OCI-LY7 (cell line): ENCODE measurements at regions not wholly inside any gene's neighbourhood (a gene's known extent, or its start where the extent isn't known, plus 50 kb on each side); places are given as distances from the start of the nearest gene placed in this dataset.

Source experiments
- EZH2phosphoT487 ChIP-seq: fragments of 200-600 bp; sonication (generic); IDR thresholded peaks from 2 replicates; pipeline ENCODE4 v1.6.1; 2018; ENCODE audit warnings: low read depth, borderline replicate concordance, mild to moderate bottlenecking, mixed run types, antibody characterized with exemption, low read length, moderate library complexity, mixed read lengths
- TF ChIP-seq, protein P1 (sequence below): fragments of 200-600 bp; sonication (generic); conservative IDR thresholded peaks from 2 replicates; pipeline ENCODE4 v1.5.1; 2014; ENCODE audit warnings: mild to moderate bottlenecking, antibody characterized with exemption, low read length, moderate library complexity, mixed read lengths

DNA sequence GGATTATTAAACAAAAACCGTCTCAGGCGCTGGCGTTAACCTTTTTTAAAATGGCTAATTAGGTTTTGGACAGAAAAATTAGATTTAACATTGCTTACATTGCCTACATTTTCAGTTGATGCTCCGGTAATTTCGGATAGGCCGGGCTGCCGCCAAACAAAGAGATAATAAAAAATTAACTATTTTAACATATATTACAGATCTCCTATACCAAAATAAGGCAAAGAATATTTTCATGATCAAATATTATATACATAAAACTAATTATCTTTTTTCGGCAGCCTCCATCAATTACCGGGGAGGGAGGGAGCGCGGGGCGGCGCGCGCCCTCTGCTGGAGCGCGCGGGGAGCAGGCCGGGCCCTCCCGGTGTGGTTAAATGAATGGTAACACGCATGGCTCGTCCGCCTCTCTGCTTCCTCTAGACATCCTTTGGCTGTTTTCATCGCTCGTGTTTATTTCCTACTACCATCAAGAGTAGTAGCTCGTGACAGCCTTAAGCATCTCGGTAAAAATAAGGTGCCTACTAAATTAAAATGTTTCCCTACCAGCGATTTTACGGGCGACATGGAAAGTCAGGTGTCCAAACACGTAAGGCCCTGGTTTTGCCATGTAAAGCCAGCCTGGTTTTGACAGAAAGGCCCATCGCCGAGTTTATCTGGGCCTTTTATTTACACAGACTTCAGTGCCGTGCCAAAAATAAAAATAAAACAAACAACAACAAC, 52.4 kb upstream of the TMEM33 start:
- TF ChIP-seq, protein P1, sequence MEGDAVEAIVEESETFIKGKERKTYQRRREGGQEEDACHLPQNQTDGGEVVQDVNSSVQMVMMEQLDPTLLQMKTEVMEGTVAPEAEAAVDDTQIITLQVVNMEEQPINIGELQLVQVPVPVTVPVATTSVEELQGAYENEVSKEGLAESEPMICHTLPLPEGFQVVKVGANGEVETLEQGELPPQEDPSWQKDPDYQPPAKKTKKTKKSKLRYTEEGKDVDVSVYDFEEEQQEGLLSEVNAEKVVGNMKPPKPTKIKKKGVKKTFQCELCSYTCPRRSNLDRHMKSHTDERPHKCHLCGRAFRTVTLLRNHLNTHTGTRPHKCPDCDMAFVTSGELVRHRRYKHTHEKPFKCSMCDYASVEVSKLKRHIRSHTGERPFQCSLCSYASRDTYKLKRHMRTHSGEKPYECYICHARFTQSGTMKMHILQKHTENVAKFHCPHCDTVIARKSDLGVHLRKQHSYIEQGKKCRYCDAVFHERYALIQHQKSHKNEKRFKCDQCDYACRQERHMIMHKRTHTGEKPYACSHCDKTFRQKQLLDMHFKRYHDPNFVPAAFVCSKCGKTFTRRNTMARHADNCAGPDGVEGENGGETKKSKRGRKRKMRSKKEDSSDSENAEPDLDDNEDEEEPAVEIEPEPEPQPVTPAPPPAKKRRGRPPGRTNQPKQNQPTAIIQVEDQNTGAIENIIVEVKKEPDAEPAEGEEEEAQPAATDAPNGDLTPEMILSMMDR: peak; percentile 95
- TF ChIP-seq EZH2phosphoT487: no peak
